WTC11 (cell line): ENCODE measurements at regions not wholly inside any gene's neighbourhood (a gene's known extent, or its start where the extent isn't known, plus 50 kb on each side); places are given as distances from the start of the nearest gene placed in this dataset.
"Not testable (repeated sequence)": the region's sequence is repeated elsewhere in the genome, so short reads cannot be mapped to it uniquely, and the experiment has no call there.

Experiments used
- ZNF138 ChIP-seq: sonication (generic); formaldehyde crosslinking; conservative IDR thresholded peaks from 2 replicates; pipeline ENCODE4 v1.8.1; 2022; ENCODE audit warnings: mild to moderate bottlenecking, moderate library complexity, missing genetic modification reagents
- TF ChIP-seq, protein P1 (sequence below): fragments of 200-600 bp; IDR thresholded peaks from 2 replicates; pipeline ENCODE4 v1.8.0; 2022; ENCODE audit warnings: antibody characterized with exemption
- TF ChIP-seq, protein P2 (sequence below): sonication (generic); formaldehyde crosslinking; IDR thresholded peaks from 2 replicates; pipeline ENCODE4 v1.8.1; 2022; ENCODE audit warnings: low read depth, missing genetic modification reagents, borderline replicate concordance
- TF ChIP-seq, protein P3 (sequence below): sonication (generic); formaldehyde crosslinking; conservative IDR thresholded peaks from 2 replicates; pipeline ENCODE4 v1.8.1; 2022; ENCODE audit warnings: mild to moderate bottlenecking, missing genetic modification reagents

DNA sequence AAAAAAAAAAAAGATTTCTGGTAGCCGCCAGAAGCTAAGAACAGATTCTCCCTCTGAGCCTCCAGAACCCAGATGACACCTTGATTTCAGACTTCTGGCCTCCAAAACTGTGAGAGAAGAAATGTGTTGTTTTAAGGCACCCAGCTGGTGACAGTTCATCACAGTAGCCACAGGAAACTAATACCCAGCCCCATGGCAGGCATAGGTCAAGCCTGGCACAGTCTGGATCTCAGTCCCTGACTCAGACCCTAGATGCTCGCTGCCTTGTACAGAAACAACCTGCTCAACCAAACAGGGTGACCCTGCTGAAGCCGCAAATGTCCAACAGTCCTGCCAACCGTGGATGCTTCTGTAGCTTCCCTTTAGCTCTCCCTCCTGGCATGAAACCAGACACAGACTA, 61.8 kb upstream of the NUDT4B start:
- TF ChIP-seq, protein P1, sequence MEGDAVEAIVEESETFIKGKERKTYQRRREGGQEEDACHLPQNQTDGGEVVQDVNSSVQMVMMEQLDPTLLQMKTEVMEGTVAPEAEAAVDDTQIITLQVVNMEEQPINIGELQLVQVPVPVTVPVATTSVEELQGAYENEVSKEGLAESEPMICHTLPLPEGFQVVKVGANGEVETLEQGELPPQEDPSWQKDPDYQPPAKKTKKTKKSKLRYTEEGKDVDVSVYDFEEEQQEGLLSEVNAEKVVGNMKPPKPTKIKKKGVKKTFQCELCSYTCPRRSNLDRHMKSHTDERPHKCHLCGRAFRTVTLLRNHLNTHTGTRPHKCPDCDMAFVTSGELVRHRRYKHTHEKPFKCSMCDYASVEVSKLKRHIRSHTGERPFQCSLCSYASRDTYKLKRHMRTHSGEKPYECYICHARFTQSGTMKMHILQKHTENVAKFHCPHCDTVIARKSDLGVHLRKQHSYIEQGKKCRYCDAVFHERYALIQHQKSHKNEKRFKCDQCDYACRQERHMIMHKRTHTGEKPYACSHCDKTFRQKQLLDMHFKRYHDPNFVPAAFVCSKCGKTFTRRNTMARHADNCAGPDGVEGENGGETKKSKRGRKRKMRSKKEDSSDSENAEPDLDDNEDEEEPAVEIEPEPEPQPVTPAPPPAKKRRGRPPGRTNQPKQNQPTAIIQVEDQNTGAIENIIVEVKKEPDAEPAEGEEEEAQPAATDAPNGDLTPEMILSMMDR, result not testable (repeated sequence)
- TF ChIP-seq ZNF138 (CRISPR knock-in tag), result not testable (repeated sequence)
- TF ChIP-seq, protein P2, sequence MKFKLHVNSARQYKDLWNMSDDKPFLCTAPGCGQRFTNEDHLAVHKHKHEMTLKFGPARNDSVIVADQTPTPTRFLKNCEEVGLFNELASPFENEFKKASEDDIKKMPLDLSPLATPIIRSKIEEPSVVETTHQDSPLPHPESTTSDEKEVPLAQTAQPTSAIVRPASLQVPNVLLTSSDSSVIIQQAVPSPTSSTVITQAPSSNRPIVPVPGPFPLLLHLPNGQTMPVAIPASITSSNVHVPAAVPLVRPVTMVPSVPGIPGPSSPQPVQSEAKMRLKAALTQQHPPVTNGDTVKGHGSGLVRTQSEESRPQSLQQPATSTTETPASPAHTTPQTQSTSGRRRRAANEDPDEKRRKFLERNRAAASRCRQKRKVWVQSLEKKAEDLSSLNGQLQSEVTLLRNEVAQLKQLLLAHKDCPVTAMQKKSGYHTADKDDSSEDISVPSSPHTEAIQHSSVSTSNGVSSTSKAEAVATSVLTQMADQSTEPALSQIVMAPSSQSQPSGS (CRISPR knock-in tag), result not testable (repeated sequence)
- TF ChIP-seq, protein P3, sequence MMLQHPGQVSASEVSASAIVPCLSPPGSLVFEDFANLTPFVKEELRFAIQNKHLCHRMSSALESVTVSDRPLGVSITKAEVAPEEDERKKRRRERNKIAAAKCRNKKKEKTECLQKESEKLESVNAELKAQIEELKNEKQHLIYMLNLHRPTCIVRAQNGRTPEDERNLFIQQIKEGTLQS (CRISPR knock-in tag), result not testable (repeated sequence)
